GM18868 (cell line): ENCODE measurements at regions not wholly inside any gene's neighbourhood (a gene's known extent, or its start where the extent isn't known, plus 50 kb on each side); places are given as distances from the start of the nearest gene placed in this dataset.

ENCODE experiments used
- ATAC-seq: cut with Tn5 transposase; IDR thresholded peaks from one replicate; pipeline ENCODE4 v1.9.1; 2021; ENCODE audit warnings: mild to moderate bottlenecking, moderate library complexity; ENCODE audit not compliant: unreplicated experiment

GRCh38 chr5:96285823-96286222 is 147.2 kb downstream of the PCSK1 start:
- ATAC-seq, result no peak

GRCh38 chr5:96284727-96285389 is 148.2 kb downstream of the PCSK1 start:
- no peak for ATAC-seq

- no peak for ATAC-seq
These were observed 149.5 kb downstream of the PCSK1 start for GRCh38 chr5:96283589-96283988.

- no peak for ATAC-seq
These were observed 151.0 kb downstream of the PCSK1 start for GRCh38 chr5:96282020-96282419.

GRCh38 chr5:96280946-96281393 is 152.1 kb downstream of the PCSK1 start:
- no peak for ATAC-seq

- peak; percentile 96 for ATAC-seq
These were observed 153.1 kb downstream of the PCSK1 start for GRCh38 chr5:96279801-96280542.

- no peak for ATAC-seq
These were observed 154.1 kb downstream of the PCSK1 start for GRCh38 chr5:96278981-96279380.

- no peak for ATAC-seq
These were observed 158.0 kb downstream of the PCSK1 start for GRCh38 chr5:96275051-96275450.

- no peak for ATAC-seq
These were observed 167.6 kb downstream of the PCSK1 start for GRCh38 chr5:96265487-96265886.

- ATAC-seq, result no peak
These were observed 169.0 kb downstream of the PCSK1 start for GRCh38 chr5:96264047-96264446.

GRCh38 chr5:96262105-96262504 is 170.9 kb downstream of the PCSK1 start:
- ATAC-seq, result no peak

- ATAC-seq, result no peak
These were observed 173.0 kb downstream of the PCSK1 start for GRCh38 chr5:96260009-96260408.

- ATAC-seq, result peak; percentile 73
These were observed 173.8 kb downstream of the PCSK1 start for GRCh38 chr5:96259151-96259772.

GRCh38 chr5:96258692-96259091 is 174.4 kb downstream of the PCSK1 start:
- ATAC-seq, result no peak

GRCh38 chr5:96257904-96258303 is 175.1 kb downstream of the PCSK1 start:
- ATAC-seq, result no peak

GRCh38 chr5:96256795-96257470 is 176.1 kb downstream of the PCSK1 start:
- peak; percentile 73 for ATAC-seq

GRCh38 chr5:96254980-96255691 is 177.9 kb downstream of the PCSK1 start:
- no peak for ATAC-seq

- no peak for ATAC-seq
These were observed 179.9 kb downstream of the PCSK1 start for GRCh38 chr5:96253140-96253539.

GRCh38 chr5:96252596-96252995 is 180.5 kb downstream of the PCSK1 start:
- ATAC-seq, result no peak

- ATAC-seq, result no peak
These were observed 182.3 kb downstream of the PCSK1 start for GRCh38 chr5:96250782-96251181.

- ATAC-seq, result no peak
These were observed 184.9 kb downstream of the PCSK1 start for GRCh38 chr5:96248131-96248530.
